SK-N-SH (cell line): ENCODE measurements at regions not wholly inside any gene's neighbourhood (a gene's known extent, or its start where the extent isn't known, plus 50 kb on each side); places are given as distances from the start of the nearest gene placed in this dataset.

Experiments
- CTCF ChIA-PET: fragments of 300-600, 350-600 bp; formaldehyde crosslinking; extraction: SDS; loops from one replicate; lab custom pipeline; 2021; lab: Yijun Ruan, JAX
- POLR2A ChIA-PET: fragments of 350-600 bp; sonication (Branson Sonifier 250); formaldehyde crosslinking; extraction: SDS; loops from one replicate; lab custom pipeline; 2020; ENCODE audit warnings: antibody characterized with exemption, inconsistent platforms; lab: Yijun Ruan, JAX
- DNase-seq: peaks from one replicate; pipeline ENCODE4 v3.0.0; 2012
- H2AFZ ChIP-seq: fragments of 200-600 bp; sonication (generic); 2 replicates; pipeline ENCODE4 v1.8.1; 2016; ENCODE audit warnings: antibody characterized with exemption, mild to moderate bottlenecking, low read depth
- H3F3A ChIP-seq: fragments of 200-600 bp; sonication (generic); replicated peaks from 2 replicates; pipeline ENCODE3; 2016; ENCODE audit warnings: antibody characterized with exemption, mild to moderate bottlenecking; ENCODE audit not compliant: insufficient read depth
- H3K27ac ChIP-seq, 2 experiments: fragments of 200-500 bp in 1 of 2; fragments of 200-600 bp in 1 of 2; sonication (Bioruptor generic) in 1 of 2; sonication (generic), shearing (Covaris generic) in 1 of 2; 2 replicates each; pipeline versions ENCODE4 v1.5.1 to v1.6.1; 2014 to 2016; ENCODE audit warnings: low read depth in 2 of 2, inconsistent platforms in 1 of 2, low read length in 1 of 2, mild to moderate bottlenecking in 1 of 2, mixed read lengths in 1 of 2
- H3K27me3 ChIP-seq: fragments of 200-600 bp; sonication (generic), shearing (Covaris generic); 2 replicates; pipeline ENCODE4 v1.6.1; 2016; ENCODE audit warnings: mixed run types; ENCODE audit not compliant: insufficient read depth
- H3K36me3 ChIP-seq, 2 experiments: fragments of 200-500 bp in 1 of 2; fragments of 200-600 bp in 1 of 2; sonication (Bioruptor generic) in 1 of 2; sonication (generic) in 1 of 2; replicated peaks in 1 of 2; 2 replicates each; pipeline versions ENCODE3 to v1.5.1; 2014 to 2016; ENCODE audit warnings: low read length in 1 of 2, mild to moderate bottlenecking in 1 of 2; ENCODE audit not compliant: insufficient read depth in 2 of 2, control insufficient read depth in 1 of 2
- H3K4me1 ChIP-seq, 2 experiments: fragments of 200-500 bp in 1 of 2; fragments of 200-600 bp in 1 of 2; sonication (Bioruptor generic) in 1 of 2; sonication (generic), shearing (Covaris generic) in 1 of 2; 2 replicates each; pipeline versions ENCODE4 v1.5.1 to v1.6.1; 2014 to 2016; ENCODE audit warnings: low read depth in 1 of 2, low read length in 1 of 2, mixed run types in 1 of 2; ENCODE audit not compliant: insufficient read depth in 2 of 2, control insufficient read depth in 1 of 2
- H3K4me2 ChIP-seq: fragments of 200-600 bp; sonication (generic), shearing (Covaris generic); 2 replicates; pipeline ENCODE4 v1.6.1; 2017; ENCODE audit warnings: mixed run types
- H3K4me3 ChIP-seq, 2 experiments: fragments of 200-500 bp in 1 of 2; fragments of 200-600 bp in 1 of 2; sonication (Bioruptor generic) in 1 of 2; sonication (generic), shearing (Covaris generic) in 1 of 2; 2 replicates each; pipeline versions ENCODE4 v1.5.1 to v1.8.1; 2014 to 2016; ENCODE audit warnings: low read depth in 2 of 2, inconsistent platforms in 1 of 2, low read length in 1 of 2, mild to moderate bottlenecking in 1 of 2, mixed read lengths in 1 of 2, moderate library complexity in 1 of 2
- H3K79me2 ChIP-seq: fragments of 200-600 bp; sonication (generic); 2 replicates; pipeline ENCODE4 v1.8.1; 2017; ENCODE audit warnings: mild to moderate bottlenecking; ENCODE audit not compliant: insufficient read depth
- H3K9ac ChIP-seq: fragments of 200-600 bp; sonication (generic); 2 replicates; pipeline ENCODE4 v1.6.1; 2017; ENCODE audit warnings: mixed run types
- H3K9me2 ChIP-seq: fragments of 200-600 bp; sonication (generic); 2 replicates; pipeline ENCODE4 v1.6.1; 2017; ENCODE audit warnings: mixed run types
- H3K9me3 ChIP-seq: fragments of 200-600 bp; sonication (generic); 2 replicates; pipeline ENCODE4 v1.6.1; 2017; ENCODE audit warnings: mixed run types, mild to moderate bottlenecking, moderate library complexity
- H4K20me1 ChIP-seq: fragments of 200-600 bp; sonication (generic); 2 replicates; pipeline ENCODE4 v1.6.1; 2017; ENCODE audit warnings: mild to moderate bottlenecking, mixed run types; ENCODE audit not compliant: insufficient read depth
- ELF1 ChIP-seq: IDR thresholded peaks from 2 replicates; pipeline ENCODE4 v1.4.0; 2012
- EP300 ChIP-seq, 2 experiments: IDR thresholded peaks; 2 replicates each; pipeline versions ENCODE4 v1.4.0 to v1.6.1; 2012; ENCODE audit warnings: borderline replicate concordance in 1 of 2, low read depth in 1 of 2, low read length in 1 of 2
- FOXJ3 ChIP-seq: sonication (generic); formaldehyde crosslinking; IDR thresholded peaks from 2 replicates; pipeline ENCODE4 v1.5.1; 2020; ENCODE audit warnings: mild to moderate bottlenecking, missing genetic modification reagents
- FOXM1 ChIP-seq: IDR thresholded peaks from 2 replicates; pipeline ENCODE4 v1.4.0; 2012; ENCODE audit warnings: low read depth, mild to moderate bottlenecking
- GABPA ChIP-seq: IDR thresholded peaks from 2 replicates; pipeline ENCODE4 v1.4.0; 2012; ENCODE audit warnings: low read depth, mild to moderate bottlenecking
- GATA2 ChIP-seq: sonication (generic); formaldehyde crosslinking; IDR thresholded peaks from 2 replicates; pipeline ENCODE4 v1.5.0; 2020; ENCODE audit warnings: mild to moderate bottlenecking, missing genetic modification reagents
- IRF3 ChIP-seq: fragments of 150-350 bp; IDR thresholded peaks from 2 replicates; pipeline ENCODE4 v1.6.1; 2016; ENCODE audit warnings: mild to moderate bottlenecking, low read depth, low read length
- JUND ChIP-seq: IDR thresholded peaks from 2 replicates; pipeline ENCODE4 v1.4.0; 2012
- MAX ChIP-seq: IDR thresholded peaks from 2 replicates; pipeline ENCODE4 v1.4.0; 2012; ENCODE audit warnings: low read depth
- MXI1 ChIP-seq: IDR thresholded peaks from 2 replicates; pipeline ENCODE4 v1.6.1; 2012; ENCODE audit warnings: mild to moderate bottlenecking, low read depth, low read length, improper control_type of control experiment
- NRF1 ChIP-seq: IDR thresholded peaks from 2 replicates; pipeline ENCODE4 v1.6.1; 2012; ENCODE audit warnings: low read depth, mild to moderate bottlenecking, low read length
- PBX3 ChIP-seq: IDR thresholded peaks from 2 replicates; pipeline ENCODE4; 2012
- POLR2AphosphoS5 ChIP-seq: IDR thresholded peaks from 2 replicates; pipeline ENCODE4 v1.6.1; 2012; ENCODE audit warnings: low read depth, low read length
- RAD21 ChIP-seq: IDR thresholded peaks from 2 replicates; pipeline ENCODE4 v1.6.1; 2012; ENCODE audit warnings: mild to moderate bottlenecking, low read length
- RXRA ChIP-seq: IDR thresholded peaks from 2 replicates; pipeline ENCODE4 v1.4.0; 2012; ENCODE audit warnings: low read depth, mild to moderate bottlenecking, borderline replicate concordance
- SIN3A ChIP-seq: IDR thresholded peaks from 2 replicates; pipeline ENCODE4 v1.6.1; 2012; ENCODE audit warnings: low read depth, mild to moderate bottlenecking, low read length, moderate library complexity, borderline replicate concordance
- SMC3 ChIP-seq: IDR thresholded peaks from 2 replicates; pipeline ENCODE4 v1.6.1; 2012; ENCODE audit warnings: low read depth, low read length, improper control_type of control experiment
- WGBS: methylation state at CpG from one replicate; pipeline ENCODE4 v1.1.6; 2017; ENCODE audit warnings: low lambda C conversion rate; 5-methylcytosine and 5-hydroxymethylcytosine counted together
- TF ChIP-seq, protein P1 (sequence below): fragments of 200-600 bp; sonication (generic); IDR thresholded peaks from 2 replicates; pipeline ENCODE4 v1.6.1; 2017; ENCODE audit warnings: antibody characterized with exemption, mild to moderate bottlenecking, moderate library complexity

DNA sequence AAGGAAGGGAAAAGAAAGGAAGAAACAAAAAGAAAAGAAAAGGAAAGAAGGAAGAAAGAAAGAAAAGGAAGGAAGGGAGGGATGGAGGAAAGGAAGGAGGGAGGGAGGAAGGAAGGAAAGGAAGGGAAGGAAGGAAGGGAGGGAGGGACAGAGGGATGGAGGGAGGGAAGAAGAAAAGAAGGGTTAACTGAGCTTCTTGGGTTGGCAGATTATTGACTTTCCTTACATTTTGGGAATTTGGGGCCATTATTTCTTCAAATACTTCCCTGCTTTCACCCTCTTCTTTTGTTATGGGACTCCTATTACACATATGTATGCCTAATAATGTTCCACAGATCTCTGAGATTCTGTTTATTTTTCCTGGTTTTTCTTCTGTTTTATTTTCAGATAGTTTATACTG, 285.6 kb downstream of the KCNJ2 start (continued):
- no peak for TF ChIP-seq MAX
- TF ChIP-seq EP300 (IDR thresholded peaks at IDR 0.05; ENCODE audit: borderline replicate concordance in 1 of 2, low read depth in 1 of 2, low read length in 1 of 2): no peak
- TF ChIP-seq, all 33 proteins: peak for 0

DNA sequence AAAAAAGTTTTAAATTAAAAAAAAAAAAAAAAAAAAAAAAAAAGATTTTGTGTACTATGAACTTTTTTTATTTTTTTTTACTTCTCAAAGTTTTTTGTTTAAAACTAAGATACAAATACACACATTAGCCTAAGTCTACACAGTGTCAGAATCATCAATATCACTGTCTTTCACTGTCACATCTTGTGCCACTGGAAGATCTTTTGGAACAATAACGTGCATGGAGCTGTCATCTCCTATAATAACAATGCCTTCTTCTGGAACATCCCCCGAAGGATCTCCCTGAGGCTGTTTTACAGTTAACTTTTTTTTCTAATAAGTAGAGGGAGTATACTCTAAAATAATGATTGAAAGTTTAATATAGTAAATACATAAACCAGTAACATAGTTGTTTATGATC, 295.7 kb downstream of the KCNJ2 start:
- Histone ChIP-seq H3K4me1 (no peaks in the 10 kb centered on the region), H3K27me3 (no peaks in the 10 kb centered on the region), H3K4me3 (no peak overlapping the region), H3K9me2 (no peaks in the 10 kb centered on the region), H3K4me2 (no peak overlapping the region), H3F3A (no peaks in the 10 kb centered on the region), H2AFZ (no peak overlapping the region), H3K9ac (no peak overlapping the region), H4K20me1 (no peaks in the 10 kb centered on the region), H3K79me2 (no peaks in the 10 kb centered on the region), H3K36me3 (no peaks in the 10 kb centered on the region), H3K9me3 (no peaks in the 10 kb centered on the region), H3K27ac (no peak overlapping the region)
- no peak for DNase-seq
- 43% methylated on average over 2 of the region's 2 CpGs for whole genome bisulfite sequencing
- ChIA-PET CTCF (interaction anchor here (2.1 kb wide), 1 partner anchor 10 kb away, joined by 11 read pairs; no protein-coding TSS in a partner anchor), POLR2A (no interaction called here)
- TF ChIP-seq EP300 (IDR thresholded peaks at IDR 0.05; ENCODE audit: borderline replicate concordance in 1 of 2, low read depth in 1 of 2, low read length in 1 of 2) (no peak), PBX3 (no peak), SMC3 (no peak), MXI1 (no peak), RAD21 (no peak), ELF1 (no peak), JUND (no peak), FOXM1 (no peak), GATA2 (CRISPR knock-in tag) (no peak), POLR2AphosphoS5 (no peak), RXRA (no peak), NRF1 (no peak), IRF3 (no peak), SIN3A (no peak), GABPA (no peak), FOXJ3 (no peak), MAX (no peak)
- TF ChIP-seq, protein P1, sequence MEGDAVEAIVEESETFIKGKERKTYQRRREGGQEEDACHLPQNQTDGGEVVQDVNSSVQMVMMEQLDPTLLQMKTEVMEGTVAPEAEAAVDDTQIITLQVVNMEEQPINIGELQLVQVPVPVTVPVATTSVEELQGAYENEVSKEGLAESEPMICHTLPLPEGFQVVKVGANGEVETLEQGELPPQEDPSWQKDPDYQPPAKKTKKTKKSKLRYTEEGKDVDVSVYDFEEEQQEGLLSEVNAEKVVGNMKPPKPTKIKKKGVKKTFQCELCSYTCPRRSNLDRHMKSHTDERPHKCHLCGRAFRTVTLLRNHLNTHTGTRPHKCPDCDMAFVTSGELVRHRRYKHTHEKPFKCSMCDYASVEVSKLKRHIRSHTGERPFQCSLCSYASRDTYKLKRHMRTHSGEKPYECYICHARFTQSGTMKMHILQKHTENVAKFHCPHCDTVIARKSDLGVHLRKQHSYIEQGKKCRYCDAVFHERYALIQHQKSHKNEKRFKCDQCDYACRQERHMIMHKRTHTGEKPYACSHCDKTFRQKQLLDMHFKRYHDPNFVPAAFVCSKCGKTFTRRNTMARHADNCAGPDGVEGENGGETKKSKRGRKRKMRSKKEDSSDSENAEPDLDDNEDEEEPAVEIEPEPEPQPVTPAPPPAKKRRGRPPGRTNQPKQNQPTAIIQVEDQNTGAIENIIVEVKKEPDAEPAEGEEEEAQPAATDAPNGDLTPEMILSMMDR: no peak
